Endothelial cell of umbilical vein (primary cell): ENCODE measurements at regions not wholly inside any gene's neighbourhood (a gene's known extent, or its start where the extent isn't known, plus 50 kb on each side); places are given as distances from the start of the nearest gene placed in this dataset.

ENCODE experiments used
- BruUV-seq: library from RNA; stranded (reverse); fragments of 400-500 nt; replicated peaks from 2 replicates; lab custom pipeline; 2021; lab: Mats Ljungman, UMichigan
- CTCF ChIA-PET: fragments of 300-600, 350-600 bp; sonication (Branson Sonifier 250); formaldehyde crosslinking; loops from one replicate; lab custom pipeline; 2021; ENCODE audit warnings: antibody characterized with exemption, inconsistent platforms; lab: Charles Lee
- POLR2A ChIA-PET: fragments of 300-600, 350-600 bp; sonication (Branson Sonifier 250); formaldehyde crosslinking; loops from one replicate; lab custom pipeline; 2021; ENCODE audit warnings: antibody characterized with exemption, inconsistent platforms; lab: Charles Lee
- DNase-seq: peaks from one replicate; pipeline ENCODE4 v3.0.0-alpha.2; 2011; ENCODE audit warnings: low read depth, low spot score
- FAIRE-seq: peaks from 2 replicates; lab custom pipeline; 2011; peaks lifted over from hg19 to GRCh38; lab: Jason Lieb, UNC
- H2AFZ ChIP-seq: 2 replicates; pipeline ENCODE4 v1.6.0; 2012; ENCODE audit warnings: low read depth, low read length, control low read depth, inconsistent platforms
- H3K27ac ChIP-seq: 2 replicates; pipeline ENCODE4 v1.5.1; 2011; ENCODE audit warnings: low read depth, mild to moderate bottlenecking, control low read depth, low read length, moderate library complexity; ENCODE audit not compliant: insufficient read depth
- H3K27me3 ChIP-seq, 2 experiments: 2 replicates each; pipeline versions ENCODE4 v1.6.0 to v1.6.1; 2011; ENCODE audit warnings: low read length in 2 of 2, mixed read lengths in 1 of 2; ENCODE audit not compliant: control insufficient read depth in 2 of 2, insufficient read depth in 2 of 2
- H3K36me3 ChIP-seq, 2 experiments: 2 replicates in 1 of 2; 3 replicates in 1 of 2; pipeline ENCODE4 v1.5.1; 2011; ENCODE audit warnings: low read length in 2 of 2, mild to moderate bottlenecking in 1 of 2, moderate library complexity in 1 of 2; ENCODE audit not compliant: control insufficient read depth in 2 of 2, insufficient read depth in 2 of 2; ENCODE audit errors: extremely low read depth in 1 of 2
- H3K4me1 ChIP-seq: 3 replicates; pipeline ENCODE4 v1.5.1; 2011; ENCODE audit warnings: mild to moderate bottlenecking, low read length; ENCODE audit not compliant: control insufficient read depth, insufficient read depth; ENCODE audit errors: extremely low read depth
- H3K4me2 ChIP-seq: 2 replicates; pipeline ENCODE4 v1.6.1; 2011; ENCODE audit warnings: low read length, control low read depth, mixed read lengths; ENCODE audit not compliant: insufficient read depth
- H3K4me3 ChIP-seq, 3 experiments: fragments of 200-600 bp in 1 of 3; sonication (generic), shearing (Covaris generic) in 1 of 3; replicated peaks in 1 of 3; 2 replicates each; pipeline ENCODE4 v1.5.1; 2011 to 2016; ENCODE audit warnings: control low read depth in 3 of 3, low read length in 3 of 3, mild to moderate bottlenecking in 2 of 3, inconsistent platforms in 1 of 3, low read depth in 1 of 3, moderate library complexity in 1 of 3; ENCODE audit not compliant: insufficient read depth in 1 of 3
- H3K79me2 ChIP-seq: 2 replicates; pipeline ENCODE4 v1.6.0; 2012; ENCODE audit warnings: low read length, inconsistent platforms; ENCODE audit not compliant: control insufficient read depth, insufficient read depth
- H3K9ac ChIP-seq: replicated peaks from 2 replicates; pipeline ENCODE3; 2011; ENCODE audit warnings: low read length, control low read depth; ENCODE audit not compliant: insufficient read depth; ENCODE audit errors: extremely low read depth
- H3K9me1 ChIP-seq: replicated peaks from 3 replicates; pipeline ENCODE4 v1.6.0; 2011; ENCODE audit warnings: mild to moderate bottlenecking, low read length; ENCODE audit not compliant: control insufficient read depth, insufficient read depth; ENCODE audit errors: extremely low read depth
- H3K9me3 ChIP-seq: replicated peaks from 2 replicates; pipeline ENCODE4 v1.5.1; 2012; ENCODE audit warnings: low read length, inconsistent platforms; ENCODE audit not compliant: control insufficient read depth, insufficient read depth
- H4K20me1 ChIP-seq: replicated peaks from 2 replicates; pipeline ENCODE3; 2011; ENCODE audit warnings: mild to moderate bottlenecking, low read length; ENCODE audit not compliant: control insufficient read depth, insufficient read depth; ENCODE audit errors: extremely low read depth
- EZH2 ChIP-seq: IDR thresholded peaks from 2 replicates; pipeline ENCODE4 v1.6.1; 2012; ENCODE audit warnings: borderline replicate concordance, low read depth, mild to moderate bottlenecking, moderate library complexity, low read length, inconsistent platforms; ENCODE audit not compliant: severe bottlenecking
- FOS ChIP-seq: IDR thresholded peaks from 2 replicates; pipeline ENCODE4 v1.6.1; 2011; ENCODE audit warnings: mild to moderate bottlenecking, low read length, moderate library complexity, borderline replicate concordance; ENCODE audit not compliant: insufficient read depth
- GATA2 ChIP-seq: IDR thresholded peaks from 2 replicates; pipeline ENCODE4 v1.7.0; 2011; ENCODE audit warnings: low read depth, mild to moderate bottlenecking, moderate library complexity, mixed read lengths, low read length; ENCODE audit not compliant: insufficient read length, insufficient read depth
- JUN ChIP-seq: IDR thresholded peaks from 2 replicates; pipeline ENCODE4 v1.6.1; 2011; ENCODE audit warnings: borderline replicate concordance, low read depth; ENCODE audit not compliant: insufficient read length, insufficient read depth
- MAX ChIP-seq: IDR thresholded peaks from 2 replicates; pipeline ENCODE4 v1.6.1; 2011; ENCODE audit not compliant: insufficient read depth, insufficient read length
- MYC ChIP-seq: IDR thresholded peaks from one replicate; pipeline ENCODE4 v1.6.1; 2011; ENCODE audit warnings: mild to moderate bottlenecking, low read depth, low read length
- POLR2A ChIP-seq: IDR thresholded peaks from 2 replicates; pipeline ENCODE4 v1.6.1; 2012; ENCODE audit warnings: low read depth, mild to moderate bottlenecking, control low read depth, low read length
- POLR2AphosphoS5 ChIP-seq: IDR thresholded peaks from 2 replicates; pipeline ENCODE4 v1.6.1; 2012; ENCODE audit warnings: low read depth, mild to moderate bottlenecking, control low read depth, low read length, moderate library complexity; ENCODE audit not compliant: insufficient read depth
- dilution Hi-C: fragments of 300-500 bp; cut with MboI; formaldehyde crosslinking; loops from one replicate; pipeline ENCODE4 v1.15.0; 2019; ENCODE audit warnings: low sequenced_read_pairs; ENCODE audit not compliant: extremely low pct_ligation_motif_present
- intact Hi-C: fragments of 100-400 bp; cut with micrococcal nuclease; formaldehyde crosslinking; loops from one replicate; pipeline ENCODE4 v1.10.0; 2022
- TF ChIP-seq, protein P1 (sequence below), 2 donors: IDR thresholded peaks; 1 replicate in 1 of 2; 2 replicates in 1 of 2; pipeline ENCODE4 v1.5.1; 2011; ENCODE audit warnings: low read length in 2 of 2, mild to moderate bottlenecking in 2 of 2, moderate library complexity in 2 of 2, control low read depth in 1 of 2, inconsistent platforms in 1 of 2, low read depth in 1 of 2; ENCODE audit not compliant: insufficient read depth in 1 of 2; ENCODE audit errors: extremely low read depth in 1 of 2

DNA sequence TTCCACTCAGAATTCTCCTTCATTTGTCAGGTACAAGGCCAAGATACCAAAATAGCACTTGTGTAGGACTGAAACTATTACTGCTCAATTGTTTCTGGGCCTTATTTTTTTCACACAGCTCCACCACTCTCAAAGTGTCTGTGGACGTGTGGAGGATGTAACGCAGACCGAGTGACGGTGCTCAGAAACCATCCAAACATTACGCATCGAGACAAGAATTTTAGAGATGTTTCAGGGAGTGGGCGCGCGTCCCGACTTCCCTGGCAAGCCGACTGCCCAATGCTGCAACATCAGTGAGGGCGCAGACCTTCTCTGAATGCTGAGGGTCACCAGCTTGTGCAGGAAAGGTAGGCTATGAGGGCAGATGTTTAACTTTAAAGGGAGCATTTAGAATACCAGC is 108.4 kb downstream of the GATA6 start:
- no peak overlapping the region for H3K4me3 ChIP-seq
- ChIA-PET POLR2A (no interaction called here), CTCF (no interaction called here)
- H3K4me1 ChIP-seq, result peaks cover 14% of the 10 kb centered on the region
- no peaks in the 10 kb centered on the region for H3K9me3 ChIP-seq
- BruUV-seq, result no TSS peak
- TF ChIP-seq EZH2, result no peak
- TF ChIP-seq, protein P1, sequence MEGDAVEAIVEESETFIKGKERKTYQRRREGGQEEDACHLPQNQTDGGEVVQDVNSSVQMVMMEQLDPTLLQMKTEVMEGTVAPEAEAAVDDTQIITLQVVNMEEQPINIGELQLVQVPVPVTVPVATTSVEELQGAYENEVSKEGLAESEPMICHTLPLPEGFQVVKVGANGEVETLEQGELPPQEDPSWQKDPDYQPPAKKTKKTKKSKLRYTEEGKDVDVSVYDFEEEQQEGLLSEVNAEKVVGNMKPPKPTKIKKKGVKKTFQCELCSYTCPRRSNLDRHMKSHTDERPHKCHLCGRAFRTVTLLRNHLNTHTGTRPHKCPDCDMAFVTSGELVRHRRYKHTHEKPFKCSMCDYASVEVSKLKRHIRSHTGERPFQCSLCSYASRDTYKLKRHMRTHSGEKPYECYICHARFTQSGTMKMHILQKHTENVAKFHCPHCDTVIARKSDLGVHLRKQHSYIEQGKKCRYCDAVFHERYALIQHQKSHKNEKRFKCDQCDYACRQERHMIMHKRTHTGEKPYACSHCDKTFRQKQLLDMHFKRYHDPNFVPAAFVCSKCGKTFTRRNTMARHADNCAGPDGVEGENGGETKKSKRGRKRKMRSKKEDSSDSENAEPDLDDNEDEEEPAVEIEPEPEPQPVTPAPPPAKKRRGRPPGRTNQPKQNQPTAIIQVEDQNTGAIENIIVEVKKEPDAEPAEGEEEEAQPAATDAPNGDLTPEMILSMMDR (IDR thresholded peaks at IDR 0.05; ENCODE audit: extremely low read depth in 1 of 2, insufficient read depth in 1 of 2, low read depth in 1 of 2, low read length in 2 of 2), result no peak
- no peak for TF ChIP-seq MAX
- no peak for TF ChIP-seq FOS
- no peak for TF ChIP-seq GATA2
- no peak for TF ChIP-seq POLR2A
- no peak for TF ChIP-seq MYC
- no peak for TF ChIP-seq POLR2AphosphoS5
- no peak for TF ChIP-seq JUN
- H3K27me3 ChIP-seq, result peaks cover 2 to 3% of the 10 kb centered on the region in 2 experiments
- intact Hi-C loops, result no loop called here
- DNase-seq, result no peak
- no peak overlapping the region for H3K4me2 ChIP-seq
- no peak overlapping the region for H2AFZ ChIP-seq
- FAIRE-seq, result no peak
- no peak overlapping the region for H3K27ac ChIP-seq
- no peak overlapping the region for H3K9ac ChIP-seq
- no peaks in the 10 kb centered on the region for H3K9me1 ChIP-seq
- H3K36me3 ChIP-seq, result no peaks in the 10 kb centered on the region
- H4K20me1 ChIP-seq, result no peaks in the 10 kb centered on the region
- dilution Hi-C loops, result no loop called here
- no peaks in the 10 kb centered on the region for H3K79me2 ChIP-seq
